ENCODE measurements at regions not wholly inside any gene's neighbourhood (a gene's known extent, or its start where the extent isn't known, plus 50 kb on each side); places are given as distances from the start of the nearest gene placed in this dataset.

DNA sequence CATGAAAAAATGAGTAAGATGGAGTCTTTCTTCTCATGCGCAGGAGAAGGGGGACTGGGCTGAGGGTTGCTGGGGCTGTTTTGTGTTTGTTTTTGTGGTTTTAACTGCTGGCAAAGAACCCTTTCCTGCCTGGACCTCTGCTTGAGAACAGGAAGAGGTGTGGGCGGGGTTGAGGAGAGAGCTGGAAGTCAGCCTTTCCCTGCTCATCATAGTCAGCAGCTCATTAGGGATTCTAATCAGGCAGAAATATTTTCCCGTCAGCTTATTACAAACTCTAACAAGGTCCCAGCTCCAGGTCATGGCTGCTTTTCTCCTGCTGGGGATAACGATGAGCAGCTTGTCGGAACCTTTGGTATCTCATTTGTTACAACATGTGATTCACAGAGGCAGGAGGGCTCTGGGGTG lies 185.0 kb upstream of the NRXN3 start:
- TF ChIP-seq, protein P1, sequence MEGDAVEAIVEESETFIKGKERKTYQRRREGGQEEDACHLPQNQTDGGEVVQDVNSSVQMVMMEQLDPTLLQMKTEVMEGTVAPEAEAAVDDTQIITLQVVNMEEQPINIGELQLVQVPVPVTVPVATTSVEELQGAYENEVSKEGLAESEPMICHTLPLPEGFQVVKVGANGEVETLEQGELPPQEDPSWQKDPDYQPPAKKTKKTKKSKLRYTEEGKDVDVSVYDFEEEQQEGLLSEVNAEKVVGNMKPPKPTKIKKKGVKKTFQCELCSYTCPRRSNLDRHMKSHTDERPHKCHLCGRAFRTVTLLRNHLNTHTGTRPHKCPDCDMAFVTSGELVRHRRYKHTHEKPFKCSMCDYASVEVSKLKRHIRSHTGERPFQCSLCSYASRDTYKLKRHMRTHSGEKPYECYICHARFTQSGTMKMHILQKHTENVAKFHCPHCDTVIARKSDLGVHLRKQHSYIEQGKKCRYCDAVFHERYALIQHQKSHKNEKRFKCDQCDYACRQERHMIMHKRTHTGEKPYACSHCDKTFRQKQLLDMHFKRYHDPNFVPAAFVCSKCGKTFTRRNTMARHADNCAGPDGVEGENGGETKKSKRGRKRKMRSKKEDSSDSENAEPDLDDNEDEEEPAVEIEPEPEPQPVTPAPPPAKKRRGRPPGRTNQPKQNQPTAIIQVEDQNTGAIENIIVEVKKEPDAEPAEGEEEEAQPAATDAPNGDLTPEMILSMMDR (IDR thresholded peaks at IDR 0.05), result no peak

DNA sequence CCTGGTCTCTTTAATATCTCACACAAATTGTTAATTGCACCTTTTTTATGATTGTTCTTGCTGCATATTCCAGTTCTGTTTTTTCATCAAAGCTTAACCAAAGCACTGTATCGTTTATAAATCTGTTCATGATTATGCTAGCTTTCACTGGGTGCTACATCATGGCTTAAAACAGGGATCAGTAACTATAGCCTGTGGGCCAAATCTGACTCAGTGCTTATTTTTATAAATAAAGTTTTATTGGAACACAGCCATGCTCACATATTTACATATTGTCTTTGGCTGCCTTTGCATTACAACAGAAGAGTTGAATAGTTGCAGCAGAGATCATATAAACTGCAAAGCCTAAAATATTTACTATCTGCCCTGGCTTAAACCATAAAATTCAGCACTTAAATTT lies 183.4 kb upstream of the NRXN3 start:
- Histone ChIP-seq H3K4me3 (no peak overlapping the region), H3K27ac (no peak overlapping the region)
- no peak for DNase-seq (ENCODE audit: low spot score)
- TF ChIP-seq, protein P1 (IDR thresholded peaks at IDR 0.05), result no peak

More for the DNA sequence above, 185.0 kb upstream of the NRXN3 start:
- no peak overlapping the region for H3K4me3 ChIP-seq
- H3K27ac ChIP-seq, result no peak overlapping the region
- DNase-seq (ENCODE audit: low spot score), result no peak

DNA sequence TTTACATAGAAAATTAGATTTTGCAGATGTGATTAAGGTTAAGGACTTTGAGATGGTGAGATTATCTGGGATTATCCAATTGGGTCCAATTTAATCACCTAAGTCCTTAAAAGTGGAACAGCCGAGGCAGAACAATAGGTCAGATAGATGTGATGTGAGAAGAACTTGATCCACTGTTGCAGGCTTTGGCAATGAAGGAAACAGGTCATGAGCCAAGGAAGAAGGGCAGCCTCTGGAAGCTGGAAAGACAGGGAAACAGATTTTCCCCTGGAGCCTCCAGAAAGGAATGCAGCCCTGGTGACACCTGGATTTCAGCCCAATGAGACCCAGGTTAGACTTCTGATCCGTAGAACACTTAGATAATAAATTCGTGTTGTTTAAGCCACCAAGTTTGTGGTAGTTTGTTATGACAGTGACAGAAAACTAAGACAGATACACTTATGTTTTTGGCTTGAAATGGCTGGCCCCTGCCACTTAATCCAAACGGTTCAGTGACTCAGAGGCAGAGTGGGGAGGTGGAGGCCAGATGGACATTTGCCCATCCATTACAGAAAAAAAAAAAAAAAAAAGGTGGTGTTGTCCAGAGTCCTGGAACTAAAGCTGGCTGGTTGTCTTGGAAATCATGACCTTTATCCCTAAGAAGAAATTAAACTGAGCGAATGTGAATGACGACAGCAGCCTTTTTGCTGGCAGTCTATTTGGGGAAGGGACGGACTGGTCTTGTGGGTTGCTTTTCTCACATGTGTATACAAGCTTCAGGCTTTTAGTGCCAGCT lies 181.9 kb upstream of the NRXN3 start:
- Histone ChIP-seq H3K27ac (peak overlapping the region in 1 of 2 donors; percentile 64), H3K4me3 (no peak overlapping the region)
- TF ChIP-seq, protein P1 (IDR thresholded peaks at IDR 0.05), result no peak
- DNase-seq (ENCODE audit: low spot score), result no peak

DNA sequence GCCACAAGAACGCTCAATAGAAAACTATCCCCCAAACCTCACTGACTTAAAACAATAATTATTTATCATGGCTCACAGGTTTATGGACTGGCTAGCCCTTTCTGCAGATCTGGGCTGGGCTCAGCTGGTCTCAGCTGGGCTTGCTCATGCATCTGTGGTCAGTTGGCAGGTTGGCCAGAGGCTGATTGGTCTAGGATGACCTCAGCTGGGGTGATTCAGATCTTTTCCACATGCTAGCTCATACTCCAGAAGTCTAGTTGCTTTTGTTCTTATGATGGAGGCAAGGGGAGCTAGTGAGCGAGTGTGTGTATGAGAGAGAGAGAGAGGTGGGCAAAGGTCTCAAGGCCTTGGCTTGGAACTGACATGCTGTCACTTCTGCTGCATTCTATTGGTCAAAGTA lies 181.2 kb upstream of the NRXN3 start:
- H3K4me3 ChIP-seq, result no peak overlapping the region
- peak overlapping the region in 1 of 2 donors; percentile 64 for H3K27ac ChIP-seq
- TF ChIP-seq, protein P1 (IDR thresholded peaks at IDR 0.05), result no peak
- no peak for DNase-seq (ENCODE audit: low spot score)

DNA sequence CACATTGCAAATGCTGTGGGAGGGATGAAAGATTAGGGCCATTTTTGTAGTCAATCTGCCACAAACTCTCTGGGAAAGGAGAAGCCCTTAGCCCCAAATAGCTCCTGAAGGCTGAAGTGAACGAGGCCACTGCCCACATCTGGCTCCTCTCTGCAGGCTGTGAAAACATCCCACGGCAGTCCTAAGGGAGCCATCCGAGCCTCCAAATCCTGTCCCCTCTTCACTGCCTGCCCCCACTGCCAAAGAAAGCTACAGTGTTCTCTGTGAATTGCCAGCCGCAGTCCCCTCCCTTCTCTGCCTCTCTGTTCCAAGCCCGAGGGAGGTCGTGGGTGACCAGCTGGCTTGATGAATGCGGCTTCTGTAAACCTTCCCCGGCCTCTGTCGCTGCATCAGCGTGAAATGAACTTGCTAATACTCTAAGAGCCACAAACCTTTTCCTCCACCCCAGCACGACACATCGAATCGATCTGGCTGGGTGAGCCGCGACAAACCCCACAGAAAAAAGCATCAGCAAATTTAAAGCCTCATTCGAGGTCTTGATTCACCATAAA lies 180.7 kb upstream of the NRXN3 start:
- peak overlapping the region in 1 of 2 donors; percentile 64 for H3K27ac ChIP-seq

DNA sequence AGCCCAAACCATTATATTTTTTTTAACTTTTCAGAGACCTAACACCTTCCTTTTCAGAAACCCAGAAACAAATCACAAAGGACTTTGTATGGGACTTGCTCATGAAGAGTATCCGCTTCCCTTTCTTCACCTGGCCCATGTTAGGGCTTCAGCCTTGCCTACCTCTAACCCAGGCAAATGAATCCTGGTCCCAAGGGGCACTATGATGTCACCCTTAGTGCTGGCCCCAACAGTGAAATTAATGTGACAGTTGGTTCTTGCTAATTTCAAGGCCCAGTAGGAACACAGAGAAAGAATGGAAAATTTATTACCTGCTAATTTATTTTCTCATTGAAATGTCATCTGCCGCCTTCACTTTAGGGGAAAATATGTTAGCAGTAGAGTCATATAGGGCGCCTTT lies 179.8 kb upstream of the NRXN3 start:
- DNase-seq (ENCODE audit: low spot score), result no peak

More for the DNA sequence above, 180.7 kb upstream of the NRXN3 start:
- no peak overlapping the region for H3K4me3 ChIP-seq
- TF ChIP-seq, protein P1 (IDR thresholded peaks at IDR 0.05), result no peak
- DNase-seq (ENCODE audit: low spot score), result no peak

More for the DNA sequence above, 179.8 kb upstream of the NRXN3 start:
- TF ChIP-seq, protein P1 (IDR thresholded peaks at IDR 0.05), result no peak
- Histone ChIP-seq H3K27ac (no peak overlapping the region), H3K4me3 (no peak overlapping the region)

Measured in coronary artery (tissue), 2 donors.